Astrocyte of the cerebellum (primary cell): ENCODE measurements at regions not wholly inside any gene's neighbourhood (a gene's known extent, or its start where the extent isn't known, plus 50 kb on each side); places are given as distances from the start of the nearest gene placed in this dataset.

Experiments used
- DNase-seq: peaks from one replicate; pipeline ENCODE4 v3.0.0-alpha.2; 2011; ENCODE audit warnings: low read depth
- H3K4me3 ChIP-seq: 2 replicates; pipeline ENCODE4 v1.5.1; 2011; ENCODE audit warnings: mild to moderate bottlenecking, low read depth, low read length, moderate library complexity
- CTCF ChIP-seq: IDR thresholded peaks from 2 replicates; pipeline ENCODE4 v1.5.1; 2012; ENCODE audit warnings: low read length, low read depth, moderate library complexity, mild to moderate bottlenecking; ENCODE audit errors: missing control alignments
- in situ Hi-C: cut with HindIII; loops from 2 replicates; pipeline ENCODE4 v1.10.0; 2017; ENCODE audit warnings: low sequenced_read_pairs

- H3K4me3 ChIP-seq = no peak overlapping the region
- TF ChIP-seq CTCF = no peak
- in situ Hi-C loops = no loop called here
- no peak for DNase-seq
Measured at GRCh38 chr10:90612276-90612675, 245.6 kb downstream of the HTR7 start.

DNA sequence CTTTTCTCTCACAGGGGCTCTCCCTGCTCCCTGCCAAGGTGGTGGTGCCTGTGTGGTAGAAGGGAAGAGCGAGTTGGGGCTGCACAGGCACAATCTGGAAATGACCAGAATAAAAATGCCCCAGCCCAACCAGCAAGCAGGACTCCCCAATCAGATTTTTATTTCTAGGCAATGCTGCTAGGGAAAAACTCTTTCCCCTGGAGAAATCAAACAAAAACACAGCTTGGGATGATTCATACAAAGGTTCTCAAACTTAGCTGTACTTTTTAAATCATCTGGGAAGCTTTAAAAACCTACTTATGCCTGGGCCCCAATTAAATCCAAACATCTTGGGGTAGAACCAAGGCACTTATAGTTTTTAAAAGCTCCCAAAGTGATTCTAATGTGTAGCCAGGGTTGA, 243.2 kb downstream of the HTR7 start:
- DNase-seq = no peak
- in situ Hi-C loops = no loop called here
- H3K4me3 ChIP-seq = no peak overlapping the region
- no peak for TF ChIP-seq CTCF

- in situ Hi-C loops = no loop called here
- no peak for TF ChIP-seq CTCF
- DNase-seq = no peak
- H3K4me3 ChIP-seq = no peak overlapping the region
Measured at GRCh38 chr10:90621577-90621976, 236.3 kb downstream of the HTR7 start.

GRCh38 chr10:90635111-90635765, 222.6 kb downstream of the HTR7 start:
- in situ Hi-C loops = no loop called here
- no peak overlapping the region for H3K4me3 ChIP-seq
- no peak for TF ChIP-seq CTCF
- DNase-seq = no peak

DNA sequence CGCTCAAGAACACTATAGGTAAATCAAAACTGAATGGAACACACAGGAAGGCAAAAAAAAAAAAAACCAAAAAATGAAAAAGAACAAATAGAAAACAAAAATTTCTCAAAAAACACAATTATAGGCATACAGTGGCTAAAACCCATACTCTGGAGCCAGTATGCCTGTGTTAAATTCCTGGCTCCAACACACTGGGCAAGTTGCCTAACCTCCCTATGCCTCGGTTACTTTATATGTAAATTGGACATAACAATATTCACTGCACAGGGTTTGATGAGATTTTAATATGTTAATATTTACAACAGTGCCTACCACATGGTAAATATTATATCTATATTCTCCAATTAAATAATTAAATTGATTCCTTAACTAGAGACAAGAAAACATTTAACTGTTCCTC, 217.1 kb downstream of the HTR7 start:
- no peak for DNase-seq
- in situ Hi-C loops = no loop called here
- TF ChIP-seq CTCF = no peak
- H3K4me3 ChIP-seq = no peak overlapping the region

- in situ Hi-C loops = no loop called here
- no peak for DNase-seq
- H3K4me3 ChIP-seq = no peak overlapping the region
- TF ChIP-seq CTCF = no peak
Measured at GRCh38 chr10:90641731-90642130, 216.1 kb downstream of the HTR7 start.

- no peak overlapping the region for H3K4me3 ChIP-seq
- TF ChIP-seq CTCF = no peak
- DNase-seq = no peak
- in situ Hi-C loops = no loop called here
Measured at GRCh38 chr10:90642136-90642535, 215.7 kb downstream of the HTR7 start.
